ENCODE measurements at regions not wholly inside any gene's neighbourhood (a gene's known extent, or its start where the extent isn't known, plus 50 kb on each side); places are given as distances from the start of the nearest gene placed in this dataset.

DNA sequence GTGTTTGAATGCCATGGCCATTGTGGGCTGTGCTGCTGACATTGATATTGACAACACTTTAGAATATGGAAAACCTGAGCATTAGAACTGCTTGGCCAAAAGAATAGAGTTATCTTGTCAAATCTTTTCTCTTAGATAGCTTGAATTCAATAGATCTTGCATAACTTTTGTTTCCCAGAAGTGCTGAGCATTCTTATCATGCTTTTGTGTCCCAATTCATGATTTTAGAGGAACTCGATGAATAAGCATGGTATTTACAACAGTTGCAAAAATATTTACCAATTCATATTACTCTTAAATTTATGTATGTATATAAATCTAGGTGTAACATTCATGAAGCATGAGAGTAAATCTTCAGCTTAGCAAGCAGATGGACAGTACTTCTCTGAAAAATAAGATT lies 508.0 kb downstream of the BCL11A start:
- intact Hi-C loops (cut with DNase I; ENCODE audit: low total_unique reads) (no loop called here), in situ Hi-C loops (cut with MboI; ENCODE audit: low pct_ligation_motif_present in 1 of 4, low pct_unique_long_range_greater_than_20kb in 1 of 4, low sequenced_read_pairs in 3 of 4) (no loop called here)
- H3K36me3 ChIP-seq = no peaks in the 10 kb centered on the region
- H3K27ac ChIP-seq = no peak overlapping the region
- H3K9me3 ChIP-seq = no peaks in the 10 kb centered on the region
- TF ChIP-seq POLR2AphosphoS5 (IDR thresholded peaks at IDR 0.05) (no peak), EP300 (IDR thresholded peaks at IDR 0.05; ENCODE audit: low read depth) (no peak), POLR2A (IDR thresholded peaks at IDR 0.05) (no peak)
- TF ChIP-seq, protein P1, sequence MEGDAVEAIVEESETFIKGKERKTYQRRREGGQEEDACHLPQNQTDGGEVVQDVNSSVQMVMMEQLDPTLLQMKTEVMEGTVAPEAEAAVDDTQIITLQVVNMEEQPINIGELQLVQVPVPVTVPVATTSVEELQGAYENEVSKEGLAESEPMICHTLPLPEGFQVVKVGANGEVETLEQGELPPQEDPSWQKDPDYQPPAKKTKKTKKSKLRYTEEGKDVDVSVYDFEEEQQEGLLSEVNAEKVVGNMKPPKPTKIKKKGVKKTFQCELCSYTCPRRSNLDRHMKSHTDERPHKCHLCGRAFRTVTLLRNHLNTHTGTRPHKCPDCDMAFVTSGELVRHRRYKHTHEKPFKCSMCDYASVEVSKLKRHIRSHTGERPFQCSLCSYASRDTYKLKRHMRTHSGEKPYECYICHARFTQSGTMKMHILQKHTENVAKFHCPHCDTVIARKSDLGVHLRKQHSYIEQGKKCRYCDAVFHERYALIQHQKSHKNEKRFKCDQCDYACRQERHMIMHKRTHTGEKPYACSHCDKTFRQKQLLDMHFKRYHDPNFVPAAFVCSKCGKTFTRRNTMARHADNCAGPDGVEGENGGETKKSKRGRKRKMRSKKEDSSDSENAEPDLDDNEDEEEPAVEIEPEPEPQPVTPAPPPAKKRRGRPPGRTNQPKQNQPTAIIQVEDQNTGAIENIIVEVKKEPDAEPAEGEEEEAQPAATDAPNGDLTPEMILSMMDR (IDR thresholded peaks at IDR 0.05) = no peak
- H3K27me3 ChIP-seq = no peaks in the 10 kb centered on the region
- no peak overlapping the region for H3K4me3 ChIP-seq
- no peak for DNase-seq
- no peaks in the 10 kb centered on the region for H3K4me1 ChIP-seq
- 80 to 85% methylated on average over 1 of the region's 1 CpG for WGBS, 2 donors (ENCODE audit: low coverage in 1 of 2)

DNA sequence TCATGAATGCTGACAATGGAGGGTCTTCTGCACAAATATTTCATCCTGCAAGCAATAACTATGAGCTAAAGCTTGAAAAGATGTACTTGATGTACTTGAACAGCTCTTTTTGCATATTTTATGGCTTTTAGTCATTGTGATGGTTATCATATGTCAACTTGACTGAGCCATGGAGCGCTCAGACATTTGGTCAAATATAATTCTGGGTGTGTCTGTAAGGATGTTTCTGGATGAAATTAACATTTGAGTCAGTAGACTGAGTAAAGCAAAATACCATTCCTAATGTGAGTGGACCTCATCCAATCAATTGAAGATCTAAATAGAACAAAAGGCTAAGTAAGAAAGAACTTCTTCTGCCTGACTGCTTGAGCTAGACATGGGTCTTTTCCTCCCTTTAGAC lies 509.0 kb downstream of the BCL11A start:
- no peak for DNase-seq
- no peaks in the 10 kb centered on the region for H3K4me1 ChIP-seq
- H3K9me3 ChIP-seq = no peaks in the 10 kb centered on the region
- in situ Hi-C loops (cut with MboI; ENCODE audit: low pct_ligation_motif_present in 1 of 4, low pct_unique_long_range_greater_than_20kb in 1 of 4, low sequenced_read_pairs in 3 of 4) = no loop called here
- intact Hi-C loops (cut with DNase I; ENCODE audit: low total_unique reads) = no loop called here
- no peak overlapping the region for H3K4me3 ChIP-seq
- H3K36me3 ChIP-seq = no peaks in the 10 kb centered on the region
- WGBS, 2 donors (ENCODE audit: low coverage in 1 of 2) = 54 to 57% methylated on average over 1 of the region's 1 CpG
- H3K27ac ChIP-seq = no peak overlapping the region
- no peaks in the 10 kb centered on the region for H3K27me3 ChIP-seq
- TF ChIP-seq POLR2A (IDR thresholded peaks at IDR 0.05) (no peak), EP300 (IDR thresholded peaks at IDR 0.05; ENCODE audit: low read depth) (no peak), POLR2AphosphoS5 (IDR thresholded peaks at IDR 0.05) (no peak)
- TF ChIP-seq, protein P1 (IDR thresholded peaks at IDR 0.05) = no peak

DNA sequence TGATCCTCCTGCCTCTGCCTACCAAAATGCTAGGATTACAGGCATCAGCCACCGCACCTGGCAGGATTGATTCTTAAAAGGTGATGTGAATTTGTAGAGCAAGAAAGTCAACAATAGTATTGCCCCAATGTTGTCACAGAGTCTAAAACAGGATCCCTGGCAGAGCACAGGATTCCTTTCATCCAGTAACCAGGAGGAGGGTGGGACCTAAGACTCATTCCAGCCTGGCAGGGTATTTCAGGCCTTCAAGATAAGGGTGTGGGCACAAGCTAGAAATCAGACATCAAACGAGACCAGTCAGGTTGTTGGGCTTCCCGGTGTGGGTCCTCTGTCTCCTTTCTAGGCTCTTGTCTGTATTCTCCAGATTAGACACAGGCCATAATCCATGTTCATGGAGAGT lies 511.4 kb downstream of the BCL11A start:
- Histone ChIP-seq H3K27ac (no peak overlapping the region), H3K9me3 (no peaks in the 10 kb centered on the region), H3K27me3 (no peaks in the 10 kb centered on the region), H3K4me3 (no peak overlapping the region), H3K36me3 (no peaks in the 10 kb centered on the region), H3K4me1 (no peaks in the 10 kb centered on the region)
- TF ChIP-seq POLR2A (IDR thresholded peaks at IDR 0.05) (no peak), POLR2AphosphoS5 (IDR thresholded peaks at IDR 0.05) (no peak), EP300 (IDR thresholded peaks at IDR 0.05; ENCODE audit: low read depth) (no peak)
- TF ChIP-seq, protein P1 (IDR thresholded peaks at IDR 0.05) = no peak
- 78% methylated on average over 3 of the region's 3 CpGs; no CpG with 5 or more reads in 1 of the 2 donors for WGBS, 2 donors (ENCODE audit: low coverage in 1 of 2)
- in situ Hi-C loops (cut with MboI; ENCODE audit: low pct_ligation_motif_present in 1 of 4, low pct_unique_long_range_greater_than_20kb in 1 of 4, low sequenced_read_pairs in 3 of 4) (no loop called here), intact Hi-C loops (cut with DNase I; ENCODE audit: low total_unique reads) (no loop called here)
- no peak for DNase-seq

DNA sequence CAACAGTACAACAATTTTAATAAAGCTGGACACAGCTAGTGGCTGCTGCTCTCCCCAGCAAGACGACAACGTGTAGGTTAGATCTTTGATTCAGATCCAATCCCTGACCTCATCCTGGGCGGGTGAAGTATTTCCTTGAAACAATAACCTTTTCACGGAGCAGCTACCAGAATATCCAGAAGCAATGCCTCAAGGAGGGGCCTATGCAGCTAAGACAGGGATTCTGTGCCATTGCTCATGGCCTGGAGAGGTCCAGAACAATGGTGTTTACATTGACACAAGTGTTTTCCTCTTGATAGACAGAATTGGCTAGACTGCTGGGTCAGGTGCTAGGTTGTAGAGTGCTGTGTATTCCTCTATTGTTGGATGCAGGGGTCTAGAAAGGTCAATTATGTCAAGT lies 520.1 kb downstream of the BCL11A start:
- no peak for TF ChIP-seq EP300 (IDR thresholded peaks at IDR 0.05; ENCODE audit: low read depth)
- no peak for TF ChIP-seq POLR2A (IDR thresholded peaks at IDR 0.05)
- TF ChIP-seq, protein P1 (IDR thresholded peaks at IDR 0.05) = no peak
- no peak for TF ChIP-seq POLR2AphosphoS5 (IDR thresholded peaks at IDR 0.05)
- DNase-seq = no peak
- in situ Hi-C loops (cut with MboI; ENCODE audit: low pct_ligation_motif_present in 1 of 4, low pct_unique_long_range_greater_than_20kb in 1 of 4, low sequenced_read_pairs in 3 of 4) = no loop called here

More for the DNA sequence above, 520.1 kb downstream of the BCL11A start:
- no peak overlapping the region for H3K4me3 ChIP-seq
- H3K4me1 ChIP-seq = no peaks in the 10 kb centered on the region
- H3K27ac ChIP-seq = no peak overlapping the region
- H3K9me3 ChIP-seq = no peaks in the 10 kb centered on the region
- WGBS, 2 donors (ENCODE audit: low coverage in 1 of 2) = 17 to 60% methylated on average over 2 to 4 of the region's 4 CpGs
- intact Hi-C loops (cut with DNase I; ENCODE audit: low total_unique reads) = no loop called here
- H3K36me3 ChIP-seq = no peaks in the 10 kb centered on the region
- H3K27me3 ChIP-seq = no peaks in the 10 kb centered on the region

All from transverse colon (tissue), 4 donors.